Middle frontal gyrus (tissue), 1 donor: ENCODE measurements at regions not wholly inside any gene's neighbourhood (a gene's known extent, or its start where the extent isn't known, plus 50 kb on each side); places are given as distances from the start of the nearest gene placed in this dataset.
"Not testable (repeated sequence)": the region's sequence is repeated elsewhere in the genome, so short reads cannot be mapped to it uniquely, and the experiment has no call there.

Experiments used
- DNase-seq: peaks from one replicate; pipeline ENCODE4 v3.0.0-alpha.2; 2015; ENCODE audit warnings: low spot score; ENCODE audit errors: extremely low spot score

DNA sequence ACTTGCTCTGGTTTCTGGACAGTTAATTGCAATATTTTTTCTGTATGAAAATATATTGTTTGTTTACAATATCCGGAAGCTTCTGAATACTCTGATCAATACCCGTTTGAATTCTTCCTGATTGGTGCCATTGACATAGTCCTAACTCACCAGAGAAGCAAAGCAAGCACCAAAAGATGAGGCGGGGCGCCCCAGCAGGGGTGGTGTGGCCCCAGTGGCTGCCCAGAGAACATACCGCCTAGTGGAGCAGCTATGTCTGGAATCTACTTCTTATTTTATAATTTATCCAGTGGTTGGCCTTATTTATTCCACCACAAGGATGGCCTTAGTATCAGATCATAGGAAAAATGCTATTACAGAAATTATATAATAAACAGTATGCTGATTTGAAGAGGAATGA is 610.7 kb downstream of the JRKL start:
- DNase-seq: no peak

DNA sequence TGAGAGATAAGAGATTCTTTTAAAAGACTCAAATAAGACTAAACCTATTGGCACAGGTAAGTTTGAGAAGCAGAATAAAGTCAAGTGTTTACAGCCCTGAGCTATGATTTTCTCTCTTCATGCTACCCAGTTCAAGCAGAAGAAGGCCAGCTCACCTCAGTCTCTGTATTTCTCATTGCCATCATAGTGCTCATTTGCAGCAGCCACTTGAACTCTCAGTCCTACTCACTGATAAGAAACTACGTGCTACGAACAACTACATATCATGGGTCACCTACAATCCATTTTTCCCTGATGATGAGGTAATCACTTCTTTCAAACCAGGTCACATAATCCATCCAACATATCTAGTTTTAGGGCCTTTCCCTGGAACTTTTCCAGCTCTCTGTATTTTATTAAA is 617.5 kb downstream of the JRKL start:
- no peak for DNase-seq

DNA sequence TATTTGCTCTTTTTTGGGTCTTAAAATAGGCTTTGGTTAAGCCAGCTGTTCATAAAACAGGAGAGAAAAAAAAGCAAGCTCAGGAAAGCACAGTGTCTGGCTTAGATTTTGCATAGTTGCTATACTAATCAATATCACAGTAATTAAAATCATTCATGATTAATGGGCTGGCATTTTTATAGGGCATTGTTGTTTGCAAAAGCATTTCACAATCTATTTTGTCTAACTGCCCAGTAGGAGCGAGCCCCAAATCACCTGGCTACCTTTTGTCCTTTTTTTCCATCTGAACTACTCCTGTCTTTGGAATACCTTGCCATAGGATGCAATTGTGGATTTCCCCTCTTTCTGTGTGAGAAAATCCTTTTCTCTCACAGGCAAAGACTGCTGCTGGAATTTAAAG is 619.8 kb downstream of the JRKL start:
- no peak for DNase-seq

DNA sequence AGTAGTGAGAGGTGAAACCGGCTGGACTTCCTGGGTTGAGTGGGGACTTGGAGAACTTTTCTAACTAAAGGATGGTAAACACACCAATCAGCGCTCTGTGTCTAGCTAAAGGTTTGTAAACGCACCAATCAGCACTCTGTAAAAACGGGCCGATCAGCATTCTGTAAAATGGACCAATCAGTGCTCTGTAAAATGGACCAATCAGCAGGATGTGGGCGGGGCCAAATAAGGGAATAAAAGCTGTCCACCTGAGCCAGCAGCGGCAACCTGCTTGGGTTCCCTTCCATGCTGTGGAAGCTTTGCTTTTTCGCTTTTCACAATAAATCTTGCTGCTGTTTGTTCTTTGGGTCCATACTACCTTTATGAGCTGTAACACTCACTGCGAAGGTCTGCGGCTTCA is 621.2 kb downstream of the JRKL start:
- not testable (repeated sequence) for DNase-seq

DNA sequence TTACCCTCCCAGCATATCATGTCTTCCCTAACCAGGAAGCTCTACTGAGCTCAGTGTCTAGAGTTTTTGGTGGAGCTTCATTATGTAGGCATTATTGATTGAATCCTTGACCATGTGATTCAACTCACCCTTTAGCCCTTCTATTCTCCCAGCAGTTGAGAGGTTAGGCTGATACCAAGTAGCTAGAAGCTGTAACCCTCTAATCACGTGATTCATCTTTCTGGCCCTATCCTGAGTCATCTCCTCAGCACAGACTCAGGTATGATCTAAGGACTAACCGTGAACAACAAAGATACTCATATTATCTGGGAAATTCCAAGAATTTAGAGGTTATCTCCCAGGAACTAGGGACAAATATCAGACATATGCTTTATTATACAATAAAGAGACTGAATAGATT is 625.5 kb downstream of the JRKL start:
- DNase-seq: no peak

DNA sequence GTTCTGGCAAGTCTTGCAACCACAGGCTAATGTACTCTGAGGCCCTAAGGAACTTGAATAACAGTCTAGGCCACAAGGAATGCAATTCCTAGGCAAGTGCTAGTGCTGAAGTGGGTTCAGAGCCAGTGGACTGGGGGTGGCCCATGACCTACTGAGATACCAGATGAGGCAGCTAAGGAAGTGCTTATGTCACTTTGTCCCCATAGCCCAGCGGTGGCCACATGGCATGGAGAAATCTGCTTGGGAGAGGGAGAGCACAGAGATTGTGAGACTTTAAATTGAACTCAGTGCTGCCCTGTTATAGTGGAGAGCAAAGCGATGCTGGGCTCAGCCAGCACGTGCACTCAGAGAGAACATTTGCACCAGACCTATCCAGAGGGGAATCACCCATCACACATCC is 629.5 kb downstream of the JRKL start:
- no peak for DNase-seq

DNA sequence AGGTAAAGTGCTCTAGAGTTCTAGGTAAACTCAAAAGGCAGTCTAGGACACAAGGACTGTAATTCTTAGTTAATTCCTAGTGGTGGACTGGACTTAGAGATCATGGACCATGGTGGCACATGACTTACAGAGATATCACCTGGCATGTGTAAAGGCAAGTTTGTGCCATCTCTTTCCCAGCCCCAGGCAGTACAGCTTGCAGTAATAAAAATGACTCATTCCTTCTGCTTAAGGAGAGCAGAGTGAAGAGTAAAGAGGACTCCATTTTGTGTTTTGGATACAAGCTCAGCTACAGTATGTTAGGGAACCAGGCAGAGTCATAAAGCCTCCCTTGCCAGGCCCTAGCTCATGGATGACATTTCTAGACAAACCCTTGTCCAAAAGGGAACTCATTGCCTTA is 629.9 kb downstream of the JRKL start:
- no peak for DNase-seq

DNA sequence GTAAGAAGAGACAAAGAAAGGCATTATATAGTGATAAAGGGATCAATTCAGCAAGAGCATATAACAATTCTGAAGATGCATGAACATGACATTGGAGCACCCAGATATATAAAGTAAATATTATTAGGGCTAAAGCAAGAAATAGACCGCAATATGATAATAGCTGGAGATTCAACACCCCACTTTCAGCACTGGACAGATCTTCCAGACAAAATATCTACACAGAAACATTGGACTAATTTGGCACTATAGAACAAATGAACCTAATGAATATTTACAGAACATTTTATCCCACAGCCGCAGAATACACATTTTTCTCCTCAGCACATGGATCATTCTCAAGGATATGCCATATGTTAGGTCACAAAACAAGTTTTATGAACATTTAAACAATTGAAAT is 633.1 kb downstream of the JRKL start:
- DNase-seq: no peak

DNA sequence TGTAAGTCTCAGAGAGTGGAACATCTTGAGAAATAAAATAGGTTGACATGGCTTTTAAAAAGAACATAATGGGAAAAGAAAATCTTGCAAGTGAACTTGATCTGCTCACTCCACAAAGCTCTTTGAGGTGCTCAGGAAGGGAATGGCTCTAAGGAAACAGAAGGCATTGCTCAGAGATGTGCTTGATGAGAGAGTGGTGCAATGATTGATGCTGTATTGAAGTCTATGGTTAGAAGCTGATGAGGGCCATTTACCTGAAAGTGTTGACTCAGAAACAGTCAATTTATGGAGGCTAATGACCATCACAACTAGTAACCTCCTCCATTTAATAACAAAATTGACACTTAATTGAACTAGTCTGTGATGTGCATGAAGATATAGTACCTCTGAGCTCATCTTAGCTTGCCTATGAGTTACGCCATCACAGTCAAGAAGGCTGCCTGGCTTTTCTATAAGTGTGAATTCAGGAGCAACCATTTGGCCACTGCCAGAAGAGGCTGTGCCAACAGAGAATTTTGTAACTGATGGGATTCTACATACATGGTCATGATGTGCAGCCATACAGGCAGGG is 639.1 kb downstream of the JRKL start:
- DNase-seq: no peak

DNA sequence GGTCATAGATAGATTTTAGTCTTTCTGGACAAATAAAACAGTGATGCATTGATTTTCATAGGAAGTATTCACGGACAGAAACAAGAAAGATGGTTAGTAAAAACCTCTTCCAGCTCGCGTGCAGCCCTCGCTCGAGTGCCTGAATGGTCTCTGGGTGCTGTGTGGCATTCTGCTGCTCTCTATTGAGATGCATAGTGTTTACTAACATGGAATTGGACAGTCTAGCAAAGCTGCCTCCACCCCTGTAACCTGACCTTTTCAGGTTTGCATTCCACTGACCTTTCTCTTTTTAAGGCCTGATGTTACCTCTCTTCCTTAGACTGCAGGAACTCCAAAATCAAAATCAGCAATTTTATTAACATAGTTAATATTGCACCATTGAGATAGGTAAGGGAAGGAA is 643.4 kb downstream of the JRKL start:
- no peak for DNase-seq

DNA sequence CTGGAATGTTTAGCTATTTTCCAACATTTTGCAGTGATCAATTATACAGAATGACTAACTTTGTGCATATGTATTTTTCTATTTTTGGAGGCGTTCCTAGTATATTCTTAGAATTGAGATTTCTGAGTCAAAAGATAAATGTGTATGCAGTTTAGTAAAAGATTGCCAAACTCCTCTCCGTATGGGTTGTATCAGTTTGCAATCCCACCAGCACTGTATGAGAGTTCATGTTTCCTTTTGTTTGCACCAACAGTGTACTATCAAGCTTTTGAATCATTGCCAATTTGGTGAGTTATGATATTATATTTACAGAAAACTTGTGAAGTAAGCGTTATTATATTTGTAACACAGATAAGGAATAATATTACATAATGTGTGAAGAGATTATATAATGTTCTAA is 658.7 kb downstream of the JRKL start:
- no peak for DNase-seq

DNA sequence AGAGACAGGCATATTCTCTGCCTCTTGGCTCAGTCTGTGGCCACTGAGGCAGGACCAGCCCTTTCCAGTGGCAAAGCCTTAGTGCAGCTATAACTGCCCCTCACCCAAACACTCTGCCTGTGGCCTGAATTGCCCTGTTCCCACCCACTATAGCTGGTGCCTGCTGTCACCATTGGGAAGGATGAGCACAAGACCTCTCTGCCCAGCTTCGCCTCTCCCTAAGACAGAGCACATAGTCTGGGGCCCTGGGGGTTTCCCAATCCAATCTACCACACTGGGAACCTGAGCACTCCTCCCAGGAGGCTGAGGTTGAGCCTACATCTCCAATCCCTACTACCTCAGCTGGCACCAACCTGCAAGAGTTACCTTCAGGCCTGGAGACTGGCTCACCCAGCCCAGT is 670.4 kb downstream of the JRKL start:
- DNase-seq: no peak

DNA sequence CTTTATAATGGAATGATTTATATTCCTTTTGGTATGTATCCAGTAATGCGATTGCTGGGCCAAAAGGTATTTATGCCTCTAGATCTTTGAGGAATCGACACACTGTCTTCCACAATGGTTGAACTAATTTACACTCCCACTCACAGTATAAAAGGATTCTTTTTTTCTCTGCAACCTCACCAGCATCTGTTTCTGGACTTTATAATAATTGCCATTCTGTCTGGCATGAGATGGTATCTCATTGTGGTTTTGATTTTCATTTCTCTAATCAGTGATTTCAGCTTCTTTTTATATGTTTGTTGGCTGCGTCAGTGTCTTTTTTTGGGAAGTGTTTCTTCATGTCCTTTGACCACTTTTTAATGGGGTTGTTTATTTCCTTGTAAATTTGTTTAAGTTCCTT is 679.3 kb downstream of the JRKL start:
- DNase-seq: no peak

DNA sequence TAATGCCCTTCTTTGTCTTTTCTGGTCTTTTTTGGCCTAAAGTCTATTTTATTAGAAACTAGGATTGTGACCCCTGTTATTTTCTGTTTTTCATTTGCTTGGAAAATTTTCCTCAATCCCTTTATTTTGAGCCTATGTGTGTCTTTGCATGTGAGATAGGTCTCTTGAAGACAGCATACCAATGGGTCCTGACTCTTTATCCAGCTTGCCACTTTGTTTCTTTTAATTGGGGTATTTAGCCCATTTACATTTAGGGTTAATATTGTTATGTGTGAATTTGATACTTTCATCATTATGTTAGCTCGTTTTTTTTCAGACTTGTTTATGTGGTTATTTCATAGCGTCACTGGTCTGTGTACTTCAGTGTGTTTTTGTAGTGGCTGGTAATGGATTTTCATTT is 682.6 kb downstream of the JRKL start:
- no peak for DNase-seq

DNA sequence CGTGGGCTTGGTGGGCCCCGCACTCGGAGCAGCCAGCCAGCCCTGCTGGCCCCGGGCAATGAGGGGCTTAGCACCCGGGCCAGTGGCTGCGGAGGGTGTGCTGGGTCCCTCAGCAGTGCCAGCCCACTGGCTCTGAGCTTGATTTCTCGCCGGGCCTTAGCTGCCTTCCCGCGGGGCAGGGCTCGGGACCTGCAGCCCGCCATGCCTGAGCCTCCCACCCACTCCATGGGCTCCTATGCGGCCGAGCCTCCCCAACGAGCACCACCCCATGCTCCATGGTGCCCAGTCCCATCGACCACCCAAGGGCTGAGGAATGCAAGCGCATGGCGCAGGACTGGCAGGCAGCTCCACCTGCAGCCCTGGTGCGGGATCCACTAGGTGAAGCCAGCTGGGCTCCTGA is 686.9 kb downstream of the JRKL start:
- not testable (repeated sequence) for DNase-seq

DNA sequence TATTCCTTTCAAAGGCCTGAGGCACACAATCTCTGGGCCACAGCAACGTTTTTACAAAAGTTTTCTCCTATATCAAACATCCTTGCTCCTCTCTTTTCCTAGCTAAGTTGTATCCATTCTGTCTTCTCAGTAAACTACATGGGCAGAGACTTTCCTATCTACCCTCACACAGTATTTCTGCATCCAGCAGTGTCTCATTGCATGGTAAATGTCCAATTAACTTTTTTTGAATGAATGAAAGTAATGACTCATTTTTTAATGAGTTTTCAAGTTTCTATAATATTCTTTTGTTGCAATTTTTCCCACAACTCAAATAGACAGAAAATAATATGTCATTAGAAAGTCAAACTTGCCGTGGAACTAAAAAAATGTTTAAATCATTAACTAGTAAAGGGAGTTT is 688.6 kb downstream of the JRKL start:
- no peak for DNase-seq

DNA sequence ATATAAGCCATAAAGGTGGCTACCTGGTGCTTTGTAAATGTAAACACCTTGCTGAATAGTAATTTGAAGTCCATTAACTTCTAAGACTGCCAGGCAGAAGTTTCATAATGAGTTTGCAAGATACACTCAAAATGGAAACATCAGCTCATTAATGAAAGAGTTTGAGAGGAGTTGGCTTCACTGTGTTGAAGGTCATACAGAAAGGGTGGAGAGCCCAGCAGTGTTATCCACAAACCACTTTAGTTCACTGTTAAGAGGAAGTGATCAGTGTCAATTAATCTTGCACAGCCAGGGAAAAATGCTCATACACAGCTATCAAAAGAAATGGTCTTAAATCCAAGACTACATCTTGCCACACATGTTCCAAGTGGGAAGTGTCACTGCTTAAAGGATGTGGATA is 689.4 kb downstream of the JRKL start:
- no peak for DNase-seq

DNA sequence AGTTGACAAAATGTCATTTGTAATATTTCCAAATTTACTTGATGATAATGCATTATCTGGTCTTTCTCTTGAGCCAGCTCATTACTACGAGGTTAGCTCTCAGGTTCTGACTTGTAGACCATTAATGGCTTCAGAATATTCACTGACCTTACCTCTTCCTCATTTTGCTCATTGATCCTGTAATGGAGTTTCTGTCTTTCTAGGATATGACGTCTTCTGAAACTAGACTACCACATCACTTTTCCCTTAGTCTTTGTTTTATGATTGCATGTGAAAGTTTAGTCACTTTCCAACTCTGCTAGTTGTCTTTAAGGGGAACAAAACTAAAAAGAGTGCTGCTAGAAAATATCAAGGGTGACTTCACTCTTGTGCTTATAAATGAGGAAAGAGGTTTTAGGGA is 697.6 kb downstream of the JRKL start:
- no peak for DNase-seq

DNA sequence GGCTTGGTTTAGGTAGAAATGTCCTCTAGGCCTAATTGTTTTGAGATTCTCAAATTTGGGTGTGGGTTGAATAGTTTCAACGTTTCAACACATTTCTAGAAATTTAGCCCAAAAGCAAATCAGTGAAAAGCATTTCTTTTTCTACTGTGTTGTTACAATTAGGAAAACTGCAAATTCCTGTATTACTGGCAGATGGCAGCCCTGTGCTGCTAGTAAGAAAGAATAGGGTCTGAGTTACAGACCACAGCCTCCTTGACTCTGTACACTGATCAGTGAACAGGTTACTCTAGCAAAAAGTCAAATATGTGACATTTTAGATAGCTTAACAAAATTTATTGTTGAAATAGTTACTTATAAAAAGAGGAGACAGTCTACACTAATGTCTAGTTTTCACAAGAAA is 703.0 kb downstream of the JRKL start:
- no peak for DNase-seq

DNA sequence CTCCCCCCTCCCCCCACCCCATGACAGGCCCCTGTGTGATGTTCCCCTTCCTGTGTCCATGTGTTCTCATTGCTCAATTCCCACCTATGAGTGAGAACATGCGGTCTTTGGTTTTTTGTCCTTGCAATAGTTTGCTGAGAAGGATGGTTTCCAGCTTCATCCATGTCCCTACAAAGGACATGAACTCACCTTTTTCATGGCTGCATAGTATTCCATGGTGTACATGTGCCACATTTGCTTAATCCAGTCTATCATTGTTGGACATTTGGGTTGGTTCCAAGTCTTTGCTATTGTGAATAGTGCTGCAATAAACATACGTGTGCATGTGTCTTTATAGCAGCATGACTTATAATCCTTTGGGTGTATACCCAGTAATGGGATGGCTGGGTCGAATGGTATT is 712.4 kb downstream of the JRKL start:
- not testable (repeated sequence) for DNase-seq

DNA sequence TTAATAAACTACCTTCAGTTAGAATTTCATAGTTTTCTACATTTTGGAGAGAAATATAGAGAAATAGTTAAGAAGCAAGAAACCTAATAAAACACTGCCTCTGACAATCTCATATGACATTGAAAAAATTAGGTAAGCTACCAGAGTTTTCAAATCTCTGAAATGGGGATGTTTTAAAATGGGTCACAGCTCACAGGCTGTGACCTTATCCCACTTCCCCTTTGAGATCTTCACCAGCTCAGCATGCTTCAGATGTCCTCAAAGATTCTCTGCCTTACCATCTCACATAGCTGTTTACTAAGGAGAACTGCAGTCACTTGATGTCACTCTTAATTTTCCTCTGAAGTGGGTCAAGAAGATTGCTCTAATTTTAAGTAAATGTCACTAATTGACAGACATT is 717.8 kb downstream of the JRKL start:
- DNase-seq: no peak

DNA sequence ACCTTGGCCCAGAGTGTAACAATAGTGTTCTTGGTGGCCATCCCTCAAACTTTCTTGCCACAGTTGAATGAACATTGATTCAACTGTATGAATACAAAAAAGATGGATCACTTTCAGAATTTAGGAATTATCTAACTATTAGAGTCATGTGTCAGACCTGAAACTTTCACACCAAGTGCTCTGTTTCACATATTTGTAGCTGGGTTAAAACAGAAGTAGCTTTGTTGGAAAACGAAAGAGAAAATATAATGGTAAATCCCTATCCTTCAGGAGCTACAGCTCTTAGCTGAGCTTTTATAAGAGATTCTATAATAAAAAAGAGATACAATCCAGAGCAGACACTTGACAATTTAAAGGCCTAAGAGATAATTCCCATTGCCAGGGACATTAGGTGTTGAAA is 719.3 kb downstream of the JRKL start:
- no peak for DNase-seq

DNA sequence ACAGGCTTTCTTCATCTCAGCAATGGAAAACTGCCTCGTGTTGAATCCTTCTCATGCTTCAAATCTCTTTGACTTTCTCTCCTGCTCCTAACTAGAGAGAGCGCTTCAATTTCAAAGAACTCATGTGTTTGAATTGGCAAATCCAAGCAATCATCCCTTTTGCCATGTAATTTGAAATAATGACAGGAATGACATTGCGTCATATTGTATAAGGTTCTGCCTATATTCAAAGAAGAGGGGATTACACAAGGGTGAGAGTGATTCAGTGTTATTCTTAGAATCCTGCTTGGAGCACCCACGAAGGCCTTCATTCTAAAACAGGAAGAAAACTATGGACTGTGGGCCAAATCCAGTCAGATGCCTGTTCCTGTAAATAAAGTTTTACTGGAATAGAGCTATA is 720.6 kb downstream of the JRKL start:
- no peak for DNase-seq

DNA sequence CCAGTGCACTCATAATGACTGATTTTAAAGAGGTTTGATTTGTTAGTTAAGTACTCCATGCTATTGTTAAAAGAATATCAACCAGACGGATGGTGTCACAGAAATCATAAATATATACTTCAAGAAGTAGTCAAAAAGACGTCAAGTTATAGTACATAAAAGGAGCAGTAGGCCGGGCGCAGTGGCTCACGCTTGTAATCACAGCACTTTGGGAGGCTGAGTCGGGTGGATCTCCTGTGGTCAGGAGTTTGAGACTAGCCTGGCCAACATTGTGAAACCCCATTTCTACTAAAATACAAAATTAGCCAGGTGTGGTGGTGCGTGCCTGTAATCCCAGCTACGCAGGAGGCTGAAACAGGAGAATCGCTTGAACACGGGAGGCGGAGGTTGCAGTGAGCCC is 721.7 kb downstream of the JRKL start:
- no peak for DNase-seq
